Neural progenitor cell (in vitro differentiated cells): ENCODE measurements at regions not wholly inside any gene's neighbourhood (a gene's known extent, or its start where the extent isn't known, plus 50 kb on each side); places are given as distances from the start of the nearest gene placed in this dataset.

Experiments used
- CTCF ChIP-seq: fragments of 200-600 bp; sonication (generic); IDR thresholded peaks from 2 replicates; pipeline ENCODE4 v1.5.1; 2017; ENCODE audit warnings: antibody characterized with exemption, mild to moderate bottlenecking
- EZH2 ChIP-seq: fragments of 200-600 bp; sonication (generic); IDR thresholded peaks from 2 replicates; pipeline ENCODE4 v1.6.1; 2017; ENCODE audit warnings: antibody characterized with exemption, mild to moderate bottlenecking, moderate library complexity

DNA sequence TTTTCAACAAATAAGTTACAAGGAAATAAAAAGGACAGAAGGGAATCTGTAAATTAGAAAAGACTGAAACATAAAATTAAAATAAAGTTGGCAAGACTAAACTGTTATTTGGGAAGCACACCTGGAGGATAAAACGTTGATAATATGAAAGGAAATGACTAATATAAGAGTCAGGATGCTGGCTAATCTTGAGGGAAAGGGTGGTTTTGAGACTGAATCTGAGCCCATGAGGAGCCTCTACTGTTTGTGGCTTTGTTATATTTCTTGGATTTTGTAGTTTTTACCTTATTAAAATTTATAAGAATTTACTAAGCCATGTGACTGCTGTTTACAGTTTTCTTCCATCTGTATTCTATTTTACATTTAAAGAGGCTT is 718.0 kb upstream of the SPRY2 start:
- TF ChIP-seq CTCF (no peak), EZH2 (no peak)
